Heart left ventricle (tissue), 16 donors: ENCODE measurements at regions not wholly inside any gene's neighbourhood (a gene's known extent, or its start where the extent isn't known, plus 50 kb on each side); places are given as distances from the start of the nearest gene placed in this dataset.

Experiments used
- ATAC-seq, 4 donors: fragments of 200-7000 bp; cut with Tn5 transposase; one replicate each; pipeline ENCODE4 v1.9.1; 2020 to 2022; ENCODE audit warnings: moderate library complexity in 4 of 4, mild to moderate bottlenecking in 3 of 4, moderate number of reproducible peaks in 1 of 4
- DNase-seq, 5 donors: peaks; one replicate each; pipeline ENCODE4 v3.0.0-alpha.2; 2020
- H3K27ac ChIP-seq, 12 donors: fragments of 200-600 bp; sonication (generic) in 4 of 12; one replicate each; pipeline versions ENCODE4 v1.5.0 to v1.8.0; 2016 to 2022; ENCODE audit warnings: mild to moderate bottlenecking in 2 of 12
- H3K27me3 ChIP-seq, 9 donors: fragments of 200-600 bp; sonication (generic) in 2 of 9; one replicate each; pipeline versions ENCODE4 v1.5.1 to v1.8.0; 2016 to 2022; ENCODE audit warnings: mild to moderate bottlenecking in 3 of 9
- H3K36me3 ChIP-seq, 9 donors: fragments of 200-600 bp; sonication (generic) in 2 of 9; one replicate each; pipeline versions ENCODE4 v1.5.0 to v1.8.0; 2018 to 2022; ENCODE audit warnings: mild to moderate bottlenecking in 2 of 9
- H3K4me1 ChIP-seq, 12 donors: fragments of 200-600 bp; sonication (generic) in 4 of 12; one replicate each; pipeline versions ENCODE4 v1.5.0 to v1.8.0; 2016 to 2022; ENCODE audit warnings: mild to moderate bottlenecking in 3 of 12
- H3K4me3 ChIP-seq, 12 donors: fragments of 200-600 bp; sonication (generic) in 4 of 12; one replicate each; pipeline versions ENCODE4 v1.5.0 to v1.8.0; 2017 to 2022; ENCODE audit warnings: mild to moderate bottlenecking in 9 of 12, moderate library complexity in 4 of 12
- H3K9me3 ChIP-seq, 12 donors: fragments of 200-600 bp; sonication (generic) in 4 of 12; one replicate each; pipeline versions ENCODE4 v1.5.0 to v1.8.0; 2016 to 2022; ENCODE audit warnings: mild to moderate bottlenecking in 1 of 12
- CTCF ChIP-seq, 12 donors: fragments of 200-600 bp; sonication (generic) in 4 of 12; IDR thresholded peaks; one replicate each; pipeline versions ENCODE4 v1.5.0 to v1.8.0; 2018 to 2022; ENCODE audit warnings: antibody characterized with exemption in 12 of 12, mild to moderate bottlenecking in 5 of 12
- POLR2A ChIP-seq, 2 donors: fragments of 450-650 bp; IDR thresholded peaks; one replicate each; pipeline ENCODE4 v1.6.1; 2017; ENCODE audit warnings: antibody characterized with exemption in 2 of 2, mild to moderate bottlenecking in 2 of 2, moderate library complexity in 2 of 2
- WGBS, 4 donors: extraction: QIAGEN DNeasy Blood & Tissue Kit in 2 of 4; methylation state at CpG; one replicate each; pipeline versions ENCODE4 v1.1.5 to v1.1.7; 2013 to 2018; 5-methylcytosine and 5-hydroxymethylcytosine counted together
- intact Hi-C, 10 donors: fragments of 100-400 bp; cut with DNase I; formaldehyde crosslinking; loops; one replicate each; pipeline versions ENCODE4 v1.11.1 to v1.14.2; 2022
- donor health status: ischemic (EF 13 %, LVEDD 7.1; RV severe dilation, severe dysfunction).
- donor health status: healthy with polysubstance abuse.
- donor health status: DM: no; HTN: yes; CAD: no.
- donor health status: DM: no; HTN: no; CAD: no.
- donor health status: ischemic (EF 25% LVEDD 6.9; RV normal size, moderate dysfunction).
- donor health status: ischemic (EF 25% LVEDD 5.7; RV mildly dilated, moderate dysfunction).
- donor health status: healthy.
- donor health status: DM: yes; HTN: yes; CAD: no.
- donor health status: ischemic (EF 35%, LVEDD 5.7; RV mildly dilated, moderate dysfunction).
- donor health status: nonischemic (EF 11% LVEDD 7.7; RV severe dilation, severe dysfunction).
- donor health status: DM: yes; HTN: yes; CAD: no.
- donor health status: PGD.
- donor health status: ischemic (EF 29% LVEDD 5.4; RV normal size, mild dysfunction).
- donor health status: nonischemic (EF 23%, LVEDD 6.1; RV moderate dilation, normal function).

GRCh38 chr1:30397576-30397975, 325.8 kb downstream of the MATN1 start:
- Histone ChIP-seq H3K27me3 (peaks cover 0 to 10% (median 0%) of the 10 kb centered on the region in 9 donors), H3K36me3 (no peaks in the 10 kb centered on the region), H3K9me3 (no peaks in the 10 kb centered on the region), H3K27ac (no peak overlapping the region), H3K4me3 (no peak overlapping the region), H3K4me1 (no peaks in the 10 kb centered on the region)
- intact Hi-C loops = no loop called here
- no peak for TF ChIP-seq POLR2A (IDR thresholded peaks at IDR 0.05)
- no peak for TF ChIP-seq CTCF (IDR thresholded peaks at IDR 0.05)
- WGBS, 4 donors = 77 to 92% (median 87%) methylated on average over 3 to 6 of the region's 6 CpGs
- no peak for DNase-seq
- peak in 1 of 4 donors; percentile 34 for ATAC-seq

- Histone ChIP-seq H3K9me3 (no peaks in the 10 kb centered on the region), H3K4me1 (no peaks in the 10 kb centered on the region), H3K27me3 (peaks cover 0 to 14% (median 0%) of the 10 kb centered on the region in 9 donors), H3K27ac (no peak overlapping the region), H3K36me3 (no peaks in the 10 kb centered on the region), H3K4me3 (no peak overlapping the region)
- ATAC-seq (no peak), DNase-seq (no peak)
- 86 to 91% (median 90%) methylated on average over 2 of the region's 2 CpGs for WGBS, 4 donors
- TF ChIP-seq CTCF (IDR thresholded peaks at IDR 0.05) (no peak), POLR2A (IDR thresholded peaks at IDR 0.05) (no peak)
- intact Hi-C loops = no loop called here
These were observed 327.8 kb downstream of the MATN1 start for GRCh38 chr1:30395631-30396030.

GRCh38 chr1:30388386-30388785, 335.0 kb downstream of the MATN1 start:
- intact Hi-C loops = loop anchor here in 5 of 10 donors (10.0 kb wide), 5 partner anchors 274 to 1014 kb away; no protein-coding TSS in a partner anchor
- H3K4me3 ChIP-seq = no peak overlapping the region
- peaks cover 0 to 41% (median 3%) of the 10 kb centered on the region in 9 donors for H3K27me3 ChIP-seq
- ATAC-seq (no peak), DNase-seq (no peak)
- no peaks in the 10 kb centered on the region for H3K4me1 ChIP-seq
- WGBS, 4 donors = 64 to 77% (median 71%) methylated on average over 4 of the region's 4 CpGs
- no peaks in the 10 kb centered on the region for H3K36me3 ChIP-seq
- no peak overlapping the region for H3K27ac ChIP-seq
- TF ChIP-seq POLR2A (IDR thresholded peaks at IDR 0.05) = no peak
- no peak for TF ChIP-seq CTCF (IDR thresholded peaks at IDR 0.05)
- no peaks in the 10 kb centered on the region for H3K9me3 ChIP-seq

GRCh38 chr1:30386156-30386926, 337.0 kb downstream of the MATN1 start:
- no peaks in the 10 kb centered on the region for H3K4me1 ChIP-seq
- ATAC-seq (no peak), DNase-seq (no peak)
- H3K27me3 ChIP-seq = peaks cover 0 to 44% (median 4%) of the 10 kb centered on the region in 9 donors
- WGBS, 4 donors = 68 to 77% (median 73%) methylated on average over 11 to 17 of the region's 17 CpGs
- no peak overlapping the region for H3K4me3 ChIP-seq
- no peak overlapping the region for H3K27ac ChIP-seq
- TF ChIP-seq POLR2A (IDR thresholded peaks at IDR 0.05) (no peak), CTCF (IDR thresholded peaks at IDR 0.05) (no peak)
- H3K36me3 ChIP-seq = no peaks in the 10 kb centered on the region
- H3K9me3 ChIP-seq = no peaks in the 10 kb centered on the region
- intact Hi-C loops = loop anchor here in 5 of 10 donors (10.0 kb wide), 5 partner anchors 272 to 1012 kb away; no protein-coding TSS in a partner anchor
